Renal pelvis (tissue), 1 donor: ENCODE measurements at regions not wholly inside any gene's neighbourhood (a gene's known extent, or its start where the extent isn't known, plus 50 kb on each side); places are given as distances from the start of the nearest gene placed in this dataset.
"Not testable (repeated sequence)": the region's sequence is repeated elsewhere in the genome, so short reads cannot be mapped to it uniquely, and the experiment has no call there.

Source experiments
- DNase-seq: peaks from one replicate; pipeline ENCODE4 v3.0.0-alpha.2; 2013

GRCh38 chrX:113919387-113919786, 664.5 kb upstream of the HTR2C start:
- DNase-seq = no peak

GRCh38 chrX:113906168-113906567, 677.7 kb upstream of the HTR2C start:
- peak; percentile 9 for DNase-seq

GRCh38 chrX:113892891-113893290, 691.0 kb upstream of the HTR2C start:
- DNase-seq = no peak

- DNase-seq = no peak
Observed at GRCh38 chrX:113892401-113892800, 691.5 kb upstream of the HTR2C start.

GRCh38 chrX:113873056-113873455, 710.8 kb upstream of the HTR2C start:
- no peak for DNase-seq

- no peak for DNase-seq
Observed at GRCh38 chrX:113868711-113869110, 715.2 kb upstream of the HTR2C start.

GRCh38 chrX:113868177-113868576, 715.7 kb upstream of the HTR2C start:
- no peak for DNase-seq

- no peak for DNase-seq
Observed at GRCh38 chrX:113849408-113849807, 734.5 kb upstream of the HTR2C start.

- DNase-seq = no peak
Observed at GRCh38 chrX:113833096-113834055, 750.5 kb upstream of the HTR2C start.

- DNase-seq = no peak
Observed at GRCh38 chrX:113828470-113828869, 755.4 kb upstream of the HTR2C start.

- DNase-seq = no peak
Observed at GRCh38 chrX:113818346-113818745, 765.5 kb upstream of the HTR2C start.

GRCh38 chrX:113804819-113805218, 779.1 kb upstream of the HTR2C start:
- DNase-seq = no peak

GRCh38 chrX:113804291-113804690, 779.6 kb upstream of the HTR2C start:
- DNase-seq = no peak

- DNase-seq = no peak
Observed at GRCh38 chrX:113802837-113803236, 781.0 kb upstream of the HTR2C start.

GRCh38 chrX:113800955-113801354, 782.9 kb upstream of the HTR2C start:
- no peak for DNase-seq

- DNase-seq = no peak
Observed at GRCh38 chrX:113793563-113793962, 790.3 kb upstream of the HTR2C start.

- DNase-seq = no peak
Observed at GRCh38 chrX:113790987-113791386, 792.9 kb upstream of the HTR2C start.

GRCh38 chrX:113784754-113785153, 799.1 kb upstream of the HTR2C start:
- DNase-seq = not testable (repeated sequence)

- no peak for DNase-seq
Observed at GRCh38 chrX:113770806-113771205, 813.1 kb upstream of the HTR2C start.

- no peak for DNase-seq
Observed at GRCh38 chrX:113770071-113770470, 813.8 kb upstream of the HTR2C start.

- no peak for DNase-seq
Observed at GRCh38 chrX:113759422-113759821, 824.5 kb upstream of the HTR2C start.

GRCh38 chrX:113747274-113747973, 836.5 kb upstream of the HTR2C start:
- no peak for DNase-seq

GRCh38 chrX:113743069-113743468, 840.8 kb upstream of the HTR2C start:
- DNase-seq = no peak
